GM21723 (cell line): ENCODE measurements at regions not wholly inside any gene's neighbourhood (a gene's known extent, or its start where the extent isn't known, plus 50 kb on each side); places are given as distances from the start of the nearest gene placed in this dataset.

Experiments used
- ATAC-seq: cut with Tn5 transposase; IDR thresholded peaks from one replicate; pipeline ENCODE4 v1.9.1; 2021; ENCODE audit warnings: mild to moderate bottlenecking, moderate library complexity; ENCODE audit not compliant: unreplicated experiment

- ATAC-seq, result no peak
Measured at GRCh38 chr1:193729429-193729828, 543.0 kb upstream of the B3GALT2 start.

DNA sequence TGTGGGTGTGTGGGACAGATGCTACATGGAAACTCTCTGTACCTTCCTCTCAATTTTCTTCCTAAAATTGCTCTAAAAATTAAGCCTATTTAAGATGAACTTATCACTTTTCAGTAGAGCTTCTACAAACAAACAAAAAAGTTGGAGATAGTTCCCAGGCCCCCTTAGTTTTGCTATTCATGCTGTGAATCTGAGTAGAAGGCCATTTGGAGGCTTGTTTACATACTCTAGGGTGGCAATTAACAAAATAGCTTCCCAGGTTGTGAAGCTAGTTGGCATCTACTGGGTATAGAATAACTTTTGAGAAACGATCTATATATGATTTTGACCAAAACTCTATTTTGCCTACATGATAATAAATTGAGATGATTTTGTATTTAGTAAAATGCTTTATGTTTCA, 541.4 kb upstream of the B3GALT2 start:
- no peak for ATAC-seq

GRCh38 chr1:193726722-193727121, 540.3 kb upstream of the B3GALT2 start:
- ATAC-seq, result no peak

GRCh38 chr1:193712392-193712791, 526.0 kb upstream of the B3GALT2 start:
- no peak for ATAC-seq

- no peak for ATAC-seq
Measured at GRCh38 chr1:193709607-193710006, 523.2 kb upstream of the B3GALT2 start.

GRCh38 chr1:193707271-193708021, 521.0 kb upstream of the B3GALT2 start:
- ATAC-seq, result no peak

- ATAC-seq, result no peak
Measured at GRCh38 chr1:193706766-193707165, 520.4 kb upstream of the B3GALT2 start.

GRCh38 chr1:193705554-193705981, 519.2 kb upstream of the B3GALT2 start:
- no peak for ATAC-seq

GRCh38 chr1:193703655-193704054, 517.2 kb upstream of the B3GALT2 start:
- no peak for ATAC-seq

DNA sequence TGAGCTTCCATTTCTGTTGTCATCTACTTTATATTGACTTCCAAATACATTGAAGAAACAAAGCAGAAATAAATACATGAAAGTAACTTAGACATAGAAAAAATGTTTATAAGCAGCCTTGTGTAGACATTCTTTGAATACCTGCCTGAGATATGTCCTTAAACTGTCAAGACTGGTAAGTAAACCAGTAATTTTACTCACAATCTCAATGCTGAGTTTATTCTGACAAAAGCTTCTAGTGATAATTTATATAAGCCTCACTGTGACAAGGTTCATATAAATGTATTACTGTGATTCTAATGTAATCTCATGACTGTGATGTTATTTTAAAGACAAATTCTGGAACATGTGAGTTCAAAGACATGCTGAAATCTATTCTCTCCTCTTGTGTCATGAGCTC, 516.7 kb upstream of the B3GALT2 start:
- no peak for ATAC-seq

DNA sequence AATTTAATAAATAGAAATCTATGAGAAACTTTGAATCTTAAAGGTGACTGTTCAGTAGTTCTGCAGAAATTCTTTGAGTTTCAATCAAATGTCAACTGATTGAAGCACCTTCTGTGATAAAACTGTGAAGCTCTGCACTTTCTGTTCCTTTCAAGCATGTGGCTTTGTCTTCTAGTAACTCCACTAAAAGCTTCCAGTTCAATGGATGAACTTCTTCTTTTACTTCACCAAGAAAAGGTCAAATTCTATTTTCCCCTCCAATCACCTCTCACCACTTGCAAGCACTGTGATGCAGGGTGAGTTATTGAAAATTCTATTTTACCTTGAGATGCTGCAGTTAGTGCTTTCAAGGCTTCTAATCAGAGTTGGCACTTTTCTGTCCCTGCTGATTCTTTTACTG, 515.3 kb upstream of the B3GALT2 start:
- ATAC-seq, result no peak

GRCh38 chr1:193700710-193701355, 514.4 kb upstream of the B3GALT2 start:
- no peak for ATAC-seq

GRCh38 chr1:193699261-193699660, 512.8 kb upstream of the B3GALT2 start:
- ATAC-seq, result no peak

DNA sequence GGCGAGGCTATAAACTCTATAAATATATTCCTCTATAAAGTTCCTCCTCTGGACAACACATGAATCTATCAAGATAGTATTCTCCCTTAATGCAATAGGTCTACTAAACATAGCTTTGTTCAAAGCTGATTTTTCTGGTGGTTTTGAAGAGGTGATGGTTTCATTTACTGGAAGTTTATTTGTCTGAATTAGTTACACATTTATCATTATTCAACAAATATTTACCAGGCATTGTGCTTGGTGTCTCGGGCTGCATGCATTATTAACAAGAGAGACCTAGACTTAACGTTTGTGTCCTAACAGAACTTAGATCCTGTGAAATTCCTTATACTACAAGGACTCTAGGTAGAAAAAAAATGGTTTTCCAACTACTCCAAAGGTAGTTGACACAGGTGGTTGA, 511.4 kb upstream of the B3GALT2 start:
- no peak for ATAC-seq

DNA sequence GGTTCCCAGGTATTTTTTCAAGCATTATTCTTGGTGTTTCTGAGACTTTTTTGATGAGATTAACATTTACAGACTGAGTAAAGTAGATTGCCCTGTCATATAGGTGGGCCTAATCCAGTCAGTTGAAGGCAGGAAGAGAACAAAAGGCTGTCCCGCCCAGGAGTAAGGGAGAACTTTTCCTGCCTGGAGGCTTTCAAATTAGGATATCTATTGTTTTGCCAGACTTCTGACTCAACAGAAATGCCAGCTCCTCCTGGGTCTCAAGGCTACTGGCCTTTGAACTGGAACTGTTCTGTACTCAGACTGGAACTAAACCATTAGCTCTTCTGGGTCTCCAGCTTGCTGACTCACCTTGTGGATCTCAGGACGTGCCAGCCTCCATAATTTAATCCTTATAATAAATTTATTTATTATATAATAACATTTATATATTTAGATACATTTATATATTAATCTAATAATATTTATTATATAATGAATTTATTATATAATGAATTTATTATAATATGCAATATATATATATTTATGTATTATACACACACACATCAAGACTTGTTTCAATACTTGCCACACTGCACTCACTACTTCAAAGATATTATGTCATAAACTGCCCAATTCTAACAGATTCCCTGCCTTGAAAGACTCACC, 510.8 kb upstream of the B3GALT2 start:
- ATAC-seq, result no peak

GRCh38 chr1:193694741-193695140, 508.3 kb upstream of the B3GALT2 start:
- ATAC-seq, result no peak

GRCh38 chr1:193685986-193686385, 499.6 kb upstream of the B3GALT2 start:
- no peak for ATAC-seq

DNA sequence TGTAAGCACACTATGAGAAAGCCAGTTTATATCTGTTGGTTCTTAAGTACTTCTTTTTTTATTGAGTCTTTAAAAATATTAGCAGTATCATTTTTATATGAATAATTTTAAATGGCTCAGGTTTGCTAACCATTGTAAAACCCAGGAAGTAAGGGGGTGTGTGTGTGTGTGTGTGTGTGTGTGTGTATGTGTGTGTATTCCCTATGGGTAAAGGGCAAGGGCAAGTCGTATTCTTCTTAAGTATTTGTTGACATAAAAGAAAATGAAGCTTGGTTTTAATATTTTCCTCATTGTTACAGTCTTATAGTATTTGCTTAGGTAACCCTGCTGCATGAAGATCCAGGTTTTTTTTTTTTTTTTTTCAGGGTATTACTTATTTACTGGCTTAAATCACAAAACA, 495.0 kb upstream of the B3GALT2 start:
- no peak for ATAC-seq

DNA sequence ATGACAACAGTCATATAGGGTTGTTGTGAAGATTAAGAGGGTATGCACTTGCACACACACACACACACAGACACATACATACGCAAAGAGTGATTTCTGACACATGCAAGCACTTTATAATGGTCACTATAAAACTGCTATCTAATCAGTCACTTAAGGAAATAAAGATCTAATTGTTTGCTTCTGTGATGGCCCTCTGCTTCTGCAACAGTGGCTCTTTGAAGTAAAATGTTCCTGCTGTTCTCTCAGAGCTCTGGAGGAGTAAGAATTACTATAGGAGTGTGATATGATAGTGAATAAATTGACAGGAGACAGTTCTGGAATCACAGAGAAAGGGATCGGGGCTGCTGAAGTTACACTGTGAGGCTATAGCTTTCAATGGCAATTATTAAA, 494.5 kb upstream of the B3GALT2 start:
- no peak for ATAC-seq

- no peak for ATAC-seq
Measured at GRCh38 chr1:193680247-193680923, 494.0 kb upstream of the B3GALT2 start.

DNA sequence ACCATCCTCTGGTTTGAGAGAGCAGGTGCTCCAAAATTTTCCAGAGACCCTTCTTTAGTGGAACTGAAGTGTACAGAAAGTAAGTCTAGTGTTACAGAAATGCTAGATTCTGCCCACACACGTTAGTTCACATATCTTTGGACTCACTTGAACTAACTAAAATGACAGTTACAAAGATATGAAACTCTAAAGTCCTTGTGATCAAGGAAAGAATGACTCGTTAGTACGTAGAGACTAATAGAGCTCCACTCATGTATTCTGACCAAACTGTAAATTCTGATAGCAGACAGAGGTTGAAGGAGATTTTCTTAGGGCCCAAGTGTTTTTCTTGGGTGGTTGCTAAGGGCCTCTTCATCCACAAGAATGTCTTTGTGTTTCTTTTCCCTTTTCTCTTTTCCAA, 491.5 kb upstream of the B3GALT2 start:
- ATAC-seq, result no peak
